HepG2 (cell line): ENCODE measurements at regions not wholly inside any gene's neighbourhood (a gene's known extent, or its start where the extent isn't known, plus 50 kb on each side); places are given as distances from the start of the nearest gene placed in this dataset.

Experiments
- BCL3 ChIP-seq: sonication (generic); formaldehyde crosslinking; IDR thresholded peaks from 2 replicates; pipeline ENCODE4 v1.5.1; 2020; ENCODE audit warnings: mild to moderate bottlenecking, missing genetic modification reagents, moderate library complexity
- BCL6 ChIP-seq: IDR thresholded peaks from 2 replicates; pipeline ENCODE4 v1.6.1; 2016; ENCODE audit warnings: missing genetic modification reagents, missing compliant biosample characterization
- CCAR2 ChIP-seq: fragments of 200-400 bp; formaldehyde crosslinking; optimal IDR thresholded peaks from 2 replicates; pipeline ENCODE3; 2018; ENCODE audit warnings: low read depth, mild to moderate bottlenecking, low read length, moderate library complexity
- CEBPG ChIP-seq: IDR thresholded peaks from 2 replicates; pipeline ENCODE4 v1.6.1; 2016
- CTCF ChIP-seq: sonication (generic); formaldehyde crosslinking; IDR thresholded peaks from 2 replicates; pipeline ENCODE4 v1.5.0; 2020; ENCODE audit warnings: mild to moderate bottlenecking, missing genetic modification reagents, moderate library complexity
- ELF3 ChIP-seq: IDR thresholded peaks from 2 replicates; pipeline ENCODE4 v1.6.1; 2016; ENCODE audit warnings: missing genetic modification reagents, missing compliant biosample characterization
- IKZF5 ChIP-seq: IDR thresholded peaks from 2 replicates; pipeline ENCODE4 v1.6.1; 2018; ENCODE audit warnings: missing genetic modification reagents, mild to moderate bottlenecking, missing compliant biosample characterization
- IRF1 ChIP-seq: sonication (generic); formaldehyde crosslinking; IDR thresholded peaks from 2 replicates; pipeline ENCODE4 v1.4.0; 2020; ENCODE audit warnings: low read depth, mild to moderate bottlenecking, missing genetic modification reagents
- MAZ ChIP-seq, 2 experiments: sonication (generic) in 1 of 2; formaldehyde crosslinking in 1 of 2; IDR thresholded peaks; 2 replicates each; pipeline versions ENCODE4 v1.5.0 to v1.6.1; 2012 to 2020; ENCODE audit warnings: low read depth in 2 of 2, mild to moderate bottlenecking in 2 of 2, borderline replicate concordance in 1 of 2, improper control_type of control experiment in 1 of 2, low read length in 1 of 2, missing genetic modification reagents in 1 of 2, moderate library complexity in 1 of 2
- RAD21 ChIP-seq: fragments of 450-650 bp; formaldehyde crosslinking; IDR thresholded peaks from 2 replicates; pipeline ENCODE4 v1.5.0; 2020; ENCODE audit warnings: mild to moderate bottlenecking
- SKIL ChIP-seq: sonication (generic); formaldehyde crosslinking; IDR thresholded peaks from 2 replicates; pipeline ENCODE4 v1.8.0; 2022; ENCODE audit warnings: missing genetic modification reagents, mild to moderate bottlenecking, moderate library complexity, borderline replicate concordance
- ZSCAN29 ChIP-seq: sonication (generic); formaldehyde crosslinking; conservative IDR thresholded peaks from 2 replicates; pipeline ENCODE4 v1.4.0; 2020; ENCODE audit warnings: mild to moderate bottlenecking, missing genetic modification reagents
- ZZZ3 ChIP-seq: sonication (generic); formaldehyde crosslinking; IDR thresholded peaks from 2 replicates; pipeline ENCODE4 v1.4.0; 2020; ENCODE audit warnings: missing genetic modification reagents, mild to moderate bottlenecking, borderline replicate concordance

- TF ChIP-seq IRF1 (CRISPR knock-in tag) (no peak), MAZ (IDR thresholded peaks at IDR 0.05; ENCODE audit: borderline replicate concordance, low read depth, low read length) (no peak), MAZ (CRISPR knock-in tag; IDR thresholded peaks at IDR 0.05; ENCODE audit: low read depth) (no peak), CTCF (CRISPR knock-in tag) (no peak), BCL3 (no peak), BCL6 (CRISPR knock-in tag) (no peak), RAD21 (CRISPR knock-in tag) (no peak), ELF3 (CRISPR knock-in tag) (no peak), SKIL (CRISPR knock-in tag) (no peak), CEBPG (CRISPR knock-in tag) (no peak), CCAR2 (no peak), ZSCAN29 (no peak), IKZF5 (CRISPR knock-in tag) (no peak), ZZZ3 (CRISPR knock-in tag) (no peak)
Measured at GRCh38 chr2:18271370-18272147, 288.9 kb downstream of the RDH14 start.
